Esophagus squamous epithelium (tissue), 5 donors: ENCODE measurements at regions not wholly inside any gene's neighbourhood (a gene's known extent, or its start where the extent isn't known, plus 50 kb on each side); places are given as distances from the start of the nearest gene placed in this dataset.

Experiments
- DNase-seq: peaks from one replicate; lab custom pipeline; 2025; lab: John Stamatoyannopoulos, UW
- H3K27ac ChIP-seq, 4 donors: fragments of 200-600 bp; sonication (generic); one replicate each; pipeline ENCODE4 v1.5.1; 2016 to 2019; ENCODE audit warnings: mild to moderate bottlenecking in 1 of 4
- H3K27me3 ChIP-seq, 4 donors: fragments of 200-600 bp; sonication (generic); 1 replicate in 3 of 4; 2 replicates in 1 of 4; pipeline versions ENCODE4 v1.5.1 to v1.6.0; 2017 to 2021; ENCODE audit warnings: antibody characterized with exemption in 1 of 4
- H3K36me3 ChIP-seq, 3 donors: fragments of 200-600 bp; sonication (generic); one replicate each; pipeline ENCODE4 v1.5.1; 2016 to 2019
- H3K4me1 ChIP-seq, 3 donors: fragments of 200-600 bp; sonication (generic); one replicate each; pipeline ENCODE4 v1.5.1; 2017 to 2019
- H3K4me3 ChIP-seq, 4 donors: fragments of 200-600 bp; sonication (generic); 1 replicate in 3 of 4; 2 replicates in 1 of 4; pipeline ENCODE4 v1.5.1; 2016 to 2019; ENCODE audit warnings: mild to moderate bottlenecking in 2 of 4, moderate library complexity in 1 of 4
- H3K9me3 ChIP-seq, 3 donors: fragments of 200-600 bp; sonication (generic); one replicate each; pipeline ENCODE4 v1.5.1; 2016 to 2019
- CTCF ChIP-seq, 6 experiments: fragments of 450-650 bp in 4 of 6; fragments of 200-600 bp in 2 of 6; sonication (generic) in 2 of 6; IDR thresholded peaks; one replicate each; pipeline ENCODE4 v1.5.1; 2016 to 2019; ENCODE audit warnings: antibody characterized with exemption in 6 of 6, mild to moderate bottlenecking in 4 of 6, moderate library complexity in 4 of 6
- POLR2A ChIP-seq, 4 donors: fragments of 450-650 bp; IDR thresholded peaks; one replicate each; pipeline ENCODE4 v1.6.1; 2017; ENCODE audit warnings: antibody characterized with exemption in 4 of 4, mild to moderate bottlenecking in 4 of 4, moderate library complexity in 3 of 4
- WGBS, 2 donors: methylation state at CpG; one replicate each; pipeline ENCODE4 v1.1.5; 2018; 5-methylcytosine and 5-hydroxymethylcytosine counted together
- intact Hi-C: fragments of 100-400 bp; cut with DNase I; formaldehyde crosslinking; loops from one replicate; pipeline ENCODE4 v1.15.0; 2022
- donor health status: DM: yes; HTN: yes; CAD: no.

GRCh38 chr12:84091651-84092050 is 820.9 kb downstream of the SLC6A15 start:
- H3K36me3 ChIP-seq = no peaks in the 10 kb centered on the region
- intact Hi-C loops = no loop called here
- H3K27ac ChIP-seq = no peak overlapping the region
- no peaks in the 10 kb centered on the region for H3K27me3 ChIP-seq
- TF ChIP-seq POLR2A (IDR thresholded peaks at IDR 0.05) (no peak), CTCF (IDR thresholded peaks at IDR 0.05) (no peak)
- no peak overlapping the region for H3K4me3 ChIP-seq
- whole genome bisulfite sequencing, 2 donors = 46 to 69% methylated on average over 3 to 4 of the region's 4 CpGs
- no peak for DNase-seq
- H3K4me1 ChIP-seq = peaks cover 0 to 7% (median 0%) of the 10 kb centered on the region in 3 donors
- H3K9me3 ChIP-seq = no peaks in the 10 kb centered on the region

GRCh38 chr12:84089356-84089755 is 823.2 kb downstream of the SLC6A15 start:
- DNase-seq = no peak
- WGBS, 2 donors = 40 to 55% methylated on average over 4 of the region's 4 CpGs
- no peak overlapping the region for H3K27ac ChIP-seq
- no peaks in the 10 kb centered on the region for H3K27me3 ChIP-seq
- no peaks in the 10 kb centered on the region for H3K9me3 ChIP-seq
- no peaks in the 10 kb centered on the region for H3K36me3 ChIP-seq
- intact Hi-C loops = no loop called here
- H3K4me3 ChIP-seq = no peak overlapping the region
- TF ChIP-seq CTCF (IDR thresholded peaks at IDR 0.05) = no peak
- peaks cover 0 to 7% (median 0%) of the 10 kb centered on the region in 3 donors for H3K4me1 ChIP-seq

- H3K4me1 ChIP-seq = no peaks in the 10 kb centered on the region
- no peak for DNase-seq
- intact Hi-C loops = no loop called here
- no peaks in the 10 kb centered on the region for H3K36me3 ChIP-seq
- H3K9me3 ChIP-seq = no peaks in the 10 kb centered on the region
- H3K27ac ChIP-seq = no peak overlapping the region
- no peak overlapping the region for H3K4me3 ChIP-seq
- WGBS, 2 donors = 58 to 62% methylated on average over 3 of the region's 3 CpGs
- no peak for TF ChIP-seq CTCF (IDR thresholded peaks at IDR 0.05)
- no peak for TF ChIP-seq POLR2A (IDR thresholded peaks at IDR 0.05)
- H3K27me3 ChIP-seq = no peaks in the 10 kb centered on the region
Measured at GRCh38 chr12:84085046-84085445, 827.6 kb downstream of the SLC6A15 start.

GRCh38 chr12:84079626-84080025 is 833.0 kb downstream of the SLC6A15 start:
- Histone ChIP-seq H3K27me3 (no peaks in the 10 kb centered on the region), H3K9me3 (no peaks in the 10 kb centered on the region), H3K27ac (no peak overlapping the region), H3K4me3 (no peak overlapping the region), H3K36me3 (no peaks in the 10 kb centered on the region), H3K4me1 (no peaks in the 10 kb centered on the region)
- TF ChIP-seq POLR2A (IDR thresholded peaks at IDR 0.05) (no peak), CTCF (IDR thresholded peaks at IDR 0.05) (no peak)
- intact Hi-C loops = no loop called here
- WGBS, 2 donors = 88 to 94% methylated on average over 1 of the region's 1 CpG
- DNase-seq = no peak

- DNase-seq = no peak
- TF ChIP-seq POLR2A (IDR thresholded peaks at IDR 0.05) = no peak
- TF ChIP-seq CTCF (IDR thresholded peaks at IDR 0.05) = no peak
- intact Hi-C loops = no loop called here
- Histone ChIP-seq H3K27ac (no peak overlapping the region), H3K9me3 (no peaks in the 10 kb centered on the region), H3K4me1 (no peaks in the 10 kb centered on the region), H3K4me3 (no peak overlapping the region), H3K36me3 (no peaks in the 10 kb centered on the region), H3K27me3 (no peaks in the 10 kb centered on the region)
Measured at GRCh38 chr12:84077679-84078078, 834.9 kb downstream of the SLC6A15 start.
